CD4-positive, alpha-beta T cell treated with Interleukin-10 for 1 hour (primary cell): ENCODE measurements at regions not wholly inside any gene's neighbourhood (a gene's known extent, or its start where the extent isn't known, plus 50 kb on each side); places are given as distances from the start of the nearest gene placed in this dataset.

Source experiments
- DNase-seq: peaks from one replicate; pipeline ENCODE4 v3.0.0-alpha.2; 2020

DNA sequence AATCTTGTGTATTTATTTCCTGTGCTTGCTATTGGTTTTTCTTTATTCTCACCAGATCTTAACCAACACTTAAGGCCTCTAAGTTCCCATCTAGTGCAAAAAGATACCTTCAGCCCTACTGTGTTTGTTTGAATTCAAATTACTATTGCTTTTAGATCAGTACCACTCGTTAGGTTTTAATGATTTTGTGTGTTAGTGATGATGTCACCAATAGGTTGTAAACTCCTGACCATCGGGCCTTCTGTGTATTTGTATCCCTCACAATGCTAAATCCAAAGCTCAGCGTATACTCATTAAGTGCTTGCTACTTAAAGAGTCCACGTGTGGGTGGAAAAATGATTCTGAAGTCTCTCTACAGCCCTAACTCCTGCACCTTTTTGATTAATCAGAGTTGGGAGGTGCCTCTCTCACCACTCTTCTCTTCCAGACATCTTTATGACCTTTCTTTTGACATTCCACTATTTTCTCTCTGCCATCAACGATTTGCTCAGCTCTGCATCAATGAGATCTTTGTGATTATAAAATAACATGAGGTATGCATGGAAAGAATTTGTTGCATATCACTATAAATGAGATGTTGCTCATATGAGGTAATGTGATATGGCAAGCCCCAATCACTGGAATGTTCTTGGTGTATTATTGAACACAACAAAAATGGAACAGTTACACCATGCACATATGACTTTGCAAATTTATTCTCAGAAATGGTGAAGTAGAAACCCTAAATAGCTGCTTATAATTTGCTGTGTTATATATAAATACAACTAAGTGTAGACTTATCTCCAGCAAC is 55.1 kb upstream of the LAMA2 start:
- DNase-seq = no peak

DNA sequence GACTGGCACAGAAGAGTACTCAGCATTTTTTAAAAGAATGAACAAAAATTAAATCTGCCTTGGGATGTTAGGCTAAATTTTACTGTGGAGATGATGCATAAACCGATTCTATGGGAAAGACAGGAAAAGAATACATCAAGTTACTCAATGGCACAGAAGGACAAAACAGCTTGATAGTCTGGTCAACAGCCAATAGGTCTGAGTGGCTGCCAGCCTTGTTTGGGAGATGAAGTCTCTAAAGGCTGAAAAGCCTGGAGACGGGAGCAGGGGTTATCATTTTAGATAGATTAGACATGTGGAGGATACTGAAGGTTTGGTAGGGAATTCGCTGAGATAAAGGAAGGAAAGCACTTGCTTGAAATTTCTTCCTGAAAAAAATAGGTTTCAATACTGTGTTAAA is 56.3 kb upstream of the LAMA2 start:
- DNase-seq = no peak

DNA sequence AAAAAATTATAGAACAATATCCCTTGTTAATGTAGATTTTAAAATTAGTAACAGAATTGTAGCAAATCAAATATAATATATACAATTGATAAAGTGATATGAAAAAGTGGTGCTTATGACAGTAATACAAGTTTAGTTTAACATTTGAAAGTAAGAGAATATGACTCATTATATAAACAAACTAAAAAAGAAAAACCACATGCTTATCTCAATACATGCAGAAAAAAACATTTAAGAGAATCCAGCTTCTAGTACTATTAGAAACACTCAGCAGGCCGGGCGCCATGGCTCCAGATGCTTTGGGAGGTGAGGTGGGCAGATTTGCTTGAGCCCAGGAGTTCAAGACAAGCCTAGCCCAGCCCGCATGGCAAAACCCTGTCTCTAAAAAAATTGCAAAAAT is 60.7 kb upstream of the LAMA2 start:
- no peak for DNase-seq

DNA sequence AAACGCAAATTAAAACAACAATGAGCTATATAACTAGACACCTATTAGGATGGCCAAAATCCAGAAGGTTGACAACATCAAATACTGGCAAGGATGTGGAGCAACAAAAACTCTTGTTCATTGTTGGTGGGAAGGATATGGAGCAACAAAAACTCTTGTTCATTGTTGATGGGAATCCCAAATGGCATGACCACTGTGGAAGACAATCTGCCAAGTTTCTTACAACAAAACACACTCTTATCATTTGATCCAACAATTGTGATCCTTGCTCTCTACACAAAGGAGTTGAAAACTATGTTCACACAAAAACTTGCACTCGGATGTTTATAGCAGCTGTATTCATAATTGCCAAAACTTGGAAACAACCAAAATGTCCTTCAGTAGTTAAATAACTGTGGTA is 61.8 kb upstream of the LAMA2 start:
- DNase-seq = no peak

DNA sequence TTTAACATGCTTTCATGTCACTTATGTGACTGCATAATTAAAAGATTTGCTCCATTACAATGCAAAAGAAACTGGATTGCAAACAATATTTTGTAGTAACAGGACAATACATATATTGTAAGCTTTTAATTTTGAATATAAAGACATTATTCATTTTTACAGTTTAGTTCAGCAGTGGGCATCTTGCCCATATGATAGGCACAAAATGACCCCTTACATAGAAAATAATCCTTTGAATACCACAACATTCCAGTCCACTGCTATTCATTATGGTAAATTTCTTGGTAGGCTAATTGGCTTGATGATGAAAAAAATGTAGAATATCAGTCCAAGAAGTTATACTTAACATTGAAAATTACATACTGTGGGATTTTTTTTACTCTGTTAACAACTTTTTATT is 74.1 kb upstream of the LAMA2 start:
- DNase-seq = no peak

DNA sequence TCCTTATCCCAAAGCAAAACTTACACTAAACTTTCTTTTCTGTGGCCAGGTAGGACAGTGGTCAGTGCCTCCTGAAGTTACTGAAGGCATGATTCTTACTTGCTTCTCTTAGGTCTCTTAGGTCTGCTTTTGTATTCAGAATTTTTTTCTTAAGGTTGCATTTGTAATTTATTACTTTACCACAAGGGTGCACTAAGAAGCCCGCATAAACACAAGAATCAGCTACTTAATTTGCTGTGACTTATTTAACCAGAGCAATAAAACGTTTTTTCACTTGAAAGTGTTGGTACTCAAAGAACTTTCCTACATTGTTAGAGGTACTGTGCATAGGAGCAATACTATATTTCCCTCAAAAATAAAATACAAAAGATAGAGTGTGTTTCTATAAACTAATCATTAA is 75.4 kb upstream of the LAMA2 start:
- no peak for DNase-seq

DNA sequence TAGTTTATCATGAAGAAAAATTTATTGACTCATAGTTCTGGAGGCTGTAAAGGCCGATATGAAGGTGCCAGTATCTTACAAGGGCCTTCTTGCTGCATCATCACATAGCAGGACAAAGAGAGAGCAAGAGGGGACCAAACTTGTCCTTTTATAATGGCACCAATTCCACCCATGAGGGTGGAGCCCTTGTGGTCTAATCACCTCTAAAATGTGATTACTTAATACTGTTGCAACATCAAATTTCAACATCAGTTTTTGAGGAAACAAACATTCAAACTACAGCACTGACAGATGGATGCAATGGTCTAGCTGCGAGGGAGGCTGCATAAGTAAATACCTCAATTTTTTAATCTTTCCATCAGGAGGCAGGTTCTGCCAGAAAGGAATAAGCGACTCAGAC is 76.7 kb upstream of the LAMA2 start:
- no peak for DNase-seq

DNA sequence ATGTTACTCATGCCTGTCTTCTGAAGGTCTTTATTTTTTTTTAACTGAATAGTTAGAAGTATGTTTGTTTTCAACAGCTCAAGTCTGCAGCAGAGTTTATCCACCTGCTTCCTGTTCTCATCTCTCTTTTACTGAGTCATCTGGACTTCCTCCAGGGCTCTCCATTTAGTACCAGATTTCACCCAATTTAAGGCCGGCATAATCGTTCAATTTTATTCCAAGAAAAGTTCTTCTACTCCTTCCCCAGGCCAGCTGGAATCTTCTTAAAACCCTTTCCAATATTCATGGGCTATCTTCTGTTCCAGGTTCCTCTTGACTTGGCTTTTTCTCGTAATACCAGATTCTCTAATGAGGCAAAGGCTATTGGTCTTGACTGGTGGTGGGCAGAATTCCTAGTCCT is 79.0 kb upstream of the LAMA2 start:
- DNase-seq = no peak

DNA sequence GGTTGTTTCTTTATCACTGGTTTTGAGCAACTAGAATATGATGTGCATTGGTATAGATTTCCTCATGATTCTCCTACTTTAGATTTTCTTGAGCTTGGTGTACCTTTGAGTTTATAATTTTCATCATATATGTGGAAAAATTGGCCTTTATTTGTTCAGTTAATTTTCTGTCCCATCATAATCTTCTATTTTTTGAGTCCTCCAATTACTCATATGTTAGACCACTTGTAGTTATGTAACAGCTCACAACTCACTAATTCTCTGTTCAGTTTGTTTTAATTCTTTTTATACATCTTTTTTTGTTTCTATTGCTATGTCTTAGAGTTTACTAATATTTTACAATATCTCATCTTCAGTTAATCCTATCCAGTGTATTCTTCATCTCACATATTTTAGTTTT is 81.3 kb upstream of the LAMA2 start:
- no peak for DNase-seq

DNA sequence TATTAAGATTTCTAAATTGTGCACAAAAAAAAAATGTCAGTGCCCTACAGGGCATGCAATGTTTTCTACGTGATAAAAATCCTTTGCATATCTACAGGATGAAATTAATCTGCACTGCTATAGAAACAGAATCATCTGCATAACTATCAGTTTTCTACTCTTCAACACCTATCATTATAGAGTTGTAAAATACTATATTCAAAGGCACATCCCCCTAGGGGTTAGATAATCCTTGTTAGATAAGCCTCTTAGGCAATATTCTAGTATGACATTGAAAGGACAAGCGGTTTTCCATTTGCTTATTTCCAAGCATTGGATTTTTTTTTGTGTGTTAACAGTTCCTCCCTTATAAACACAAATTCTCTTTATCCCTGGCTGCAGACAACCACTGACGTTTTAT is 98.7 kb upstream of the LAMA2 start:
- DNase-seq = no peak

DNA sequence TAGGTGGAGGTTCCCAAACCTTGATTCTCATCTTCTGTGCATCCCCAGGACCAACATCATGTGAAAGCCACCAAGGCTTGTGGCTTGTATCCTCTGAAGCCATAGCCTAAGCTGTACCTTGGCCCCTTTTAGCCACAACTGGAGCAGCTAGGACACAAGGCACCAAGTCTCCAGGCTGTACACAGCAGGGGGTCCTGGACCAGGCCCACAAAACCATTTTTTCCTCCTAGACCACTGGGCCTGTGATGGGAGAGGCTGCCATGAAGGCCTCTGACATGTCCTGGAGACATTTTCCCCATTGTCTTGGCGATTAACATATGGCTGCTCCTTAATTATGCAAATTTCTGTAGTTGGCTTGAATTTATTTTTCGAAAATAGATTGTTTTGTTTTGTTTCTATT is 114.8 kb upstream of the LAMA2 start:
- DNase-seq = no peak

DNA sequence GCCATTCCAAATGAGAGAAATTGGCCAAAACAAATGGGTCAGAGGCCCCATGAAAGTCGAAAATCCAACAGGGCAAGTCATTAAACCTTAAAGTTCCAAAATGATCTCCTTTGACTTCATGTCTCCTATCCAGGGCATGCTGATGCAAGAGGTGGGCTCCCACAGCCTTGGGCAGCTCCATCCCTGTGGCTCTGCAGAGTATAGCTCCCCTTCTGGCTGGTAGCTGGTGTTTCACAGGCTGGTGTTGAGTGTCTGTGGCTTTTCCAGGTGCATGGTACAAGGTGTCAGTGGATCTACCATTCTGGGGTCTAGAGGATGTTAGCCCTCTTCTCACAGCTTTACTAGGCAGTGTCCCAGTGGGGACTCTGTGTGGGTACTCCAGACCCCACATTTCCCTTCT is 115.2 kb upstream of the LAMA2 start:
- no peak for DNase-seq

DNA sequence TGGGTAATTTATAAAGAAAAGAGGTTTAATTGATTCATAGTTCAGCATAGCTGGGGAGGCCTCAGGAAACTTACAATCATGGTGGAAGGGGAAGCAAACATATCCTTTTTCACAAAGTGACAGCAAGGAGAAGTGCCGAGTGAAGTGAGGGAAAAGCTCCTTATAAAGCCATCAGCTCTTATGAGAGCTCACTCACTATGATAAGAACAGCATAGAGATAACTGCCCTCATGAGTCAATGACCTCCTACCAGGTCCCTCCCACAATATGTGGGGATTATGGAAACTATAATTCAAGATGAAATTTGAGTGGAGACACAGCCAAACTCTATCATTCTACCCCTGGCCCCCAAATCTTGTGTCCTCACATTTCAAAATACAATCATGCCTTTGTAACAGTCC is 115.8 kb upstream of the LAMA2 start:
- DNase-seq = no peak

DNA sequence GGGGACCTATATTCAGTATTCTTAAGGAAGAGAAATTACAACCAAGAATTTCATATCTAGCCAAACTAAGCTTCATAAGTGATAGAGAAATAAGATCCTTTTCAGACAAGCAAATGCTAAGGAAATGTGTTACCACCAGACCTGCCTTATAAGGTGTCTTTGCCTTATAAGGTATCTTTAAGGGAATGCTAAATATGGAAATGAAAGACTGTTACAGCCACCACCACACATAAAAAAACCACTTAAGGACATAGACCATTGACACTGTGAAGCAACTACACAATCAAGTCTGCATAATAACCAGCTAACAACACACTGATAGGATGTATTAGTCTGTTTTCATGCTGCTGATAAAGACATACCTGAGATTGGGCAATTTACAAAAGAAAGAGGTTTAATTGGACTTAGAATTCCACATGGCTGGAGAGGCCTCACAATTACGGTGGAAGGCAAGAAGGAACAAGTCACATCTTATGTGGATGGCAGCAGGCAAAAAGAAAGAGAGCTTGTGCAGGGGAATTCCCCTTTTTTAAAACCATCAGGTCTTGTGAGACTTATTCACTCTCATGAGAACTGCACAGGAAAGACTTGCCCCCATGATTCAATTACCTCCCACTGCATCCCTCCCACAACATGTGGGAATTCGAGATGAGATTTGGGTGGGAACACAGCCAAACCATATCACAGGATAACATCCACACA is 119.2 kb upstream of the LAMA2 start:
- no peak for DNase-seq

DNA sequence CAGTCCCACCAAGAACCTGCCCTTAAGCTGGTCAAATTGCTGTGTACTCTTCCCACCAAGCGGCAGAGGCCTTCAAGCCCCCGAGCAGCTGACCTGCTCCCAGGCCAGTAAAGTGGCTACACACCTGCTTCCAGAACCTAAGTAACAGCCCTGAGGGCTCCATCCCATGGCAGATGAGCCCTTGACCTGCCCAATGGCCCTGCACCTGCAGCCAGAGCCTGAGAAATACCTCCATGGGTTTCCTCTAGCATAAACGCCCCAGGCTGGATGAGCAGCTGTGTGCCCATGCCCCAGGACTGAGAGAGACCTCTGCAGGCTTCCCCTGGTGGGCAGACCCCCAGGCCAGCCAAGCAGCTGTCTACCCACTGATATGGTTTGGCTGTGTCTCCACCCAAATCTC is 123.0 kb upstream of the LAMA2 start:
- no peak for DNase-seq

DNA sequence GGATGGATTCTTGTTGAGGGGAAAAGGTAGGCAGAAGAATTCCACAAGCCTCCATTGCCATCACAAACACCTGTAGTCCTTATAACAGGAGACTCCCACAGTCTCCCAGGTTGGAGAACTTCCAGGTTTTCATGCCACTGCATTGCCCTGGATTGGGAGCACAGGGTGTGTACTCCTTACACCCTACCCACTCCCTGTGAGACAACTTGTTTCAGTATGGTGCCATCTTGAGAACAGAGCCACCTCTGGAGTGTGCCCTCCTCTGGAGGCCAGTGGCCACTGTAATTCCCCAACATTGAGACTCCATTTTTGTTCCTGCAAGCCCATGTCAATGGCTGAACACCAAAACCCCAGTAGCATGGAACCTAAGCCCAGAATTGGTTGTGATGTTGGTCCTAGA is 123.5 kb upstream of the LAMA2 start:
- DNase-seq = no peak

DNA sequence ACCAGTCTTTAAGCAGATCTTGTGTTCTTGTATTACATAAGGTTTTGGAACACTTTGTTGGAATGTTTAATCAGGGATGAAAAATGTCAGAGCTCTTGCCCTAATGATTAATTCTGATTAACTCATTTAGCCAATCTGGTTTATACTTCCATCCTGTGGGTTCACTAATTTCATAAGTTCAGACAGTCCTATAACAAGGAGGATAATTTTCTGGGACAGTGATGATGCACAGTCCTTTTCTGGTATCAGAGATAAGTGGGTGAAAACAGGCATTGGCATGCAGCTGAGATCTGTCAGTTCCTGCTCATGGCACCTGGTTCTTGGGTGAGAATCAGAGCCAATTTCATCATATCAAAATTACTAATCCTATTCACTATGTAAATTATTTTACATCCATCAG is 125.0 kb upstream of the LAMA2 start:
- DNase-seq = no peak

DNA sequence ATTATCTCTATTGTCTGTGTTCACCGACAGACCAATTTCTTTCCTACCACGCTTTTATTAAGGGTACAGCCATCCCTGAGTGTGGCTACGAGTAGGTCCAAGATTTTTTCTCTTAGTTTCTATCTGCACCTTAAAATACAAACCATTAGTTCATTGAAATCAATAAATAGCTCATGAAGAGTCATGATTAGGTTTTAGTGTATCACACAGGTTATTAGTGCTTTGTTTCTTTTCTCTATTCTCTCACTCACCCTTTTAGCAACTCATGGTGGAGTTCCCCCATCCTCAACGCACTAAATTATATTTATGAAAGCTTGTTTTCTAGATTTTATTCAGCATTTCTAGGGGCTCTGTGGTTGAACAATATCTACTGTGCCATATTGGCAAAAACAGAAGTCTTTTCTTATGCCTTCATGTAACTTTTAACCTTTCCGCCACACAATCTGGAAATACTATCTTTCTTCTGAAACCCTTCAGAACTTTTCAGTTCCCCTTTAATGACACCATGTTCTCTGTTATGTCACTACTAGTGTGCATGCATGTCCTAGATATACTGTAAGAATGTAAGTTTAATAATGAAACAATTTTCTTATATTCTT is 128.2 kb upstream of the LAMA2 start:
- DNase-seq = no peak

DNA sequence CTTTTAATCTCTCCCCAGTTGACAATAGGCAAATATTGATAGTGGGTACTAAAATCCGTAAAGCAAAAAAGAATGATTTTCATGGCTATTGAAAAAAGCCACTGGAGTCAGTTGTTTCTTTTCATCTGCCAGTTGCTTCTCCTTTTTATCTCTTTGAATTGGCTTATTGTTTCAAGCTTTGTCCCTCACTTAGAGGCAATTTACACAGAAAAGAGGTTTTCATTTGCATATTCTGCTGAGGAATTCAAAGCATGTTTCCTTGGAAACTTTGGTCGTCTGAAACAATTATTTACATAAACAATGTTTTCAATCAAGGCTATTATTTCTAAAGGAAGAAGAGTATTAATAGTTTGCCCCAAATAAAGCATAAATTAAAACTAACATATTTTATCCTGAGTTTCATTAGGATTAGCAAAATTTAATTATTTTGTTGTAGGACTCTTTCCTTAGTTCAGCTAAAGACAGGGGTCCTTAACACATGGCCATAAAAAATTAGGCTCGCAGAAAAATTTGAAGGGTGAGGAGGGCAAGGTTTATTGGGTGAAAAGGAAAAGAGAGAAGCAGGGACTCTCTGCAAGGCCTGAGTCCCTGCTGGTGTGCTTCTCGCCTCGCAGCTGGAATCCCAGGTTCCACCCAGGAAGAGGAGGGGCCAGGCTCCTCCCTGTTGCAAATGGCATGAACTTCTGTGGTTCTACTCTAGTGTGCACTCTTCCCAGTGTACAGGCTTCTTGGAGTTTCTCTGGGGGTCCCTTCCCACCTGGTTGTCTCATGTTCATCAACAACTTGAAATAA is 138.8 kb upstream of the LAMA2 start:
- DNase-seq = no peak

DNA sequence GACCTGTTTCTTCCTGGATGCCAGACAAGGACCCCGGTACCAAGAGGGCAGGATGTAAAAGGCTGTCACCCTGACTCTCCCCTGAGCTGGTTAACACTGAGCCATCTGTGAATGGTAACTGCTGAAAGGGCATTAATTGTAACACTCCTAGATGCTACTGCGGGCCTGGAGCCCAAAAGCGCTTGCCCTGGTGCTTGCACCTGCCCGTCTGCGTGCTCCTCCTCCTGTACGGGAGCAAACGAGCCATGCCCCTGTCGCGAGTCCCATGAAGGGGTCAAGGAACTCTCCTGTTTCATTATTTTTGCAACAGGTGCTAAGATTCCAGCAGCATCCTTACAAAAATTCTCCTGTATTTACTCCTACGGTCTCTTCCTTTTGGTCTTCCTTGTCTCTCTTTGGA is 140.0 kb upstream of the LAMA2 start:
- DNase-seq = no peak

DNA sequence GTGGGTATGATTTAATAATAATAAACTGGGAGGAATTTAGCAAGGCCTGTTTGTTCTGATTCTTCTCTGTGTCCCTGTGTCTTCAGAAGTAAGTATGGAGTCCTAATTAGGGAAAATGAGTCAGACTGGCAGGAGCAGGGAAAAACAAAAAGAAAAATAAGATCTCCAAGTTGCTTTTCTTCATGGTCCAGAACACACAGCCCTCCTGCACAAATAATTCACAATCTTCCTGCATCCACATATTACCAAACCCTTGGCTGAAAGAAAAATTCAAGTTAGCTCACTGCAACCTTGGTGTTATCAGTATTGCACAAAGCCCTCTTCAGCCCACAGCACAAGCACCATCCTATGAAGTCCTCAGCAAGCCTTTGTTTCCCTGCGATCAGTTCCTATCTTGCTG is 142.0 kb upstream of the LAMA2 start:
- no peak for DNase-seq

DNA sequence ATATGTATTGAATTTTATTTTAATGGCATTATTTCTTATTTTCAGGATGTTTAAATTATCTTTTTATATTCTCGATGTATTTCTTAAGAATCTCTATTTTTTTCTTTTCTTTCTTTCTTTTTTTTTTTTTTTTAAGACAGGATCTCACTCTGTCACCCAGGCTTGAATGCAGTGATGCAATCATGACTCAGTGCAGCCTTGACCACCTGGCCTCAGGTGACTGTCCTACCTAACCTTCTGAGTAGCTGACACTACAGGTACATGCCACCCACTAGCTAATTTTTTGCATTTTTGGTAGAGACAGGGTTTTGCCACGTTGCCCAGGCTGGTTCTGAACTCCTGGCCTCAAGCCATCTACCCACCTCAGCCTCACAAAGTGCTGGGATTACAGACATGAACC is 143.8 kb upstream of the LAMA2 start:
- no peak for DNase-seq

DNA sequence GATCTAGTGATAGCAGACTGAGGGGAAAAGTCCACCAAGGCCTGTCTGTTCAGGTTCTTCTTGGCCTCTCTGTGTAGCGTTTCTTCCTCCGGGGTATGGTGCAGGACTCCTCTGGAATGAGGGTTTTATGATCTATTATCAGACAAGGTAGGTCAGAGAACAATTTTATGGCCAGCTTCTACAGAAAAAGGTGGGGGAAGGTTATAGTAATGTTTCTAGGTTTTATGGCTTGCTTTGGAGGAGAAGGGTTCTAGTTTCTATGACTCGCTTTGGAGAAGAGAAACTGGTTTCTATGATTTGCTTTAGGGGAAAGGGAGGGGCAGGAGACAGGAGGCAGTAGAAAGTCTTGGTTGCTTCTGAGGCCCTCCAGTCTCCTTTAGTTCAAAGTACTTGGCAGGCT is 144.8 kb upstream of the LAMA2 start:
- no peak for DNase-seq

DNA sequence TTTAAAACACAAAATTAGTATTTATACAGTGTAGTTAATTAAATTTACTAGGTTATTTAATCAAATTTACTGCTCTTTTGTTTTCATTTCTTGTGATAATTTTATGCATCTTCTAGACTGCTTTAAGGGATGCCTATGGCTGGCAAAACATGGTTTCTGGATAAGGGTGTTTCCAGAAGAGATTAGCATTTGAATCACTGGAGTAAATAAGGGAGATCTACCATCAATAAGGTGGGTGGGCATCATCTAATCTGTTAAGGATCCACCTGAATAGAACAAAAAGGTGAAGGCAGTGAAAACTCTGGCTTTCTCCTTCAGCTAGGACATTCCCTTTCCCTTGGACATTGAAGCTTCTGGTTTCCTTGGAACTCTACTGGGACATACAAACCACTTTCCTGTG is 146.2 kb upstream of the LAMA2 start:
- no peak for DNase-seq
